Subcutaneous abdominal adipose tissue (tissue), 5 donors: ENCODE measurements at regions not wholly inside any gene's neighbourhood (a gene's known extent, or its start where the extent isn't known, plus 50 kb on each side); places are given as distances from the start of the nearest gene placed in this dataset.

Experiments
- H3K27ac ChIP-seq: one replicate; pipeline ENCODE4 v1.7.0; 2013; ENCODE audit warnings: low read depth, mild to moderate bottlenecking, inconsistent platforms, low read length, moderate library complexity
- H3K27me3 ChIP-seq, 5 donors: one replicate each; pipeline ENCODE4 v1.7.0; 2013; ENCODE audit warnings: low read length in 5 of 5, inconsistent platforms in 1 of 5; ENCODE audit not compliant: control insufficient read depth in 5 of 5, insufficient read depth in 4 of 5
- H3K36me3 ChIP-seq, 5 donors: one replicate each; pipeline ENCODE4 v1.7.0; 2013; ENCODE audit warnings: low read length in 5 of 5; ENCODE audit not compliant: control insufficient read depth in 5 of 5, insufficient read depth in 5 of 5
- H3K4me1 ChIP-seq, 5 donors: one replicate each; pipeline ENCODE4 v1.7.0; 2013; ENCODE audit warnings: low read length in 5 of 5, mild to moderate bottlenecking in 3 of 5, moderate library complexity in 1 of 5; ENCODE audit not compliant: control insufficient read depth in 5 of 5, insufficient read depth in 5 of 5
- H3K4me3 ChIP-seq, 5 donors: one replicate each; pipeline ENCODE4 v1.7.0; 2013; ENCODE audit warnings: low read length in 5 of 5, low read depth in 1 of 5
- H3K9ac ChIP-seq, 5 donors: one replicate each; pipeline ENCODE4 v1.7.0; 2013; ENCODE audit warnings: low read length in 5 of 5, mild to moderate bottlenecking in 4 of 5, moderate library complexity in 3 of 5
- H3K9me3 ChIP-seq, 5 donors: one replicate each; pipeline ENCODE4 v1.7.0; 2013; ENCODE audit warnings: low read length in 5 of 5; ENCODE audit not compliant: control insufficient read depth in 5 of 5
- donor health status: healthy.
- donor health status: healthy.
- donor health status: healthy.
- donor health status: healthy.
- donor health status: healthy.

- Histone ChIP-seq H3K36me3 (no peaks in the 10 kb centered on the region), H3K9me3 (no peaks in the 10 kb centered on the region), H3K9ac (no peak overlapping the region), H3K4me1 (peaks cover 0 to 2% (median 0%) of the 10 kb centered on the region in 5 donors), H3K27me3 (no peaks in the 10 kb centered on the region), H3K4me3 (no peak overlapping the region), H3K27ac (no peak overlapping the region)
These were observed 280.2 kb upstream of the PCSK5 start for GRCh38 chr9:75610246-75610645.

- no peaks in the 10 kb centered on the region for H3K36me3 ChIP-seq
- H3K4me1 ChIP-seq = no peaks in the 10 kb centered on the region
- H3K27me3 ChIP-seq = peaks cover 0 to 3% (median 0%) of the 10 kb centered on the region in 5 donors
- no peak overlapping the region for H3K27ac ChIP-seq
- H3K9ac ChIP-seq = no peak overlapping the region
- no peaks in the 10 kb centered on the region for H3K9me3 ChIP-seq
- H3K4me3 ChIP-seq = no peak overlapping the region
These were observed 278.3 kb upstream of the PCSK5 start for GRCh38 chr9:75612205-75612604.

GRCh38 chr9:75612754-75613153 lies 277.7 kb upstream of the PCSK5 start:
- no peak overlapping the region for H3K27ac ChIP-seq
- no peaks in the 10 kb centered on the region for H3K9me3 ChIP-seq
- no peak overlapping the region for H3K4me3 ChIP-seq
- H3K4me1 ChIP-seq = no peaks in the 10 kb centered on the region
- peaks cover 0 to 3% (median 0%) of the 10 kb centered on the region in 5 donors for H3K27me3 ChIP-seq
- no peaks in the 10 kb centered on the region for H3K36me3 ChIP-seq
- H3K9ac ChIP-seq = no peak overlapping the region

- Histone ChIP-seq H3K4me1 (no peaks in the 10 kb centered on the region), H3K4me3 (no peak overlapping the region), H3K36me3 (no peaks in the 10 kb centered on the region), H3K27ac (no peak overlapping the region), H3K9me3 (peaks cover 0 to 3% (median 0%) of the 10 kb centered on the region in 5 donors), H3K9ac (no peak overlapping the region), H3K27me3 (peaks cover 0 to 3% (median 0%) of the 10 kb centered on the region in 5 donors)
These were observed 275.2 kb upstream of the PCSK5 start for GRCh38 chr9:75615284-75615683.

GRCh38 chr9:75616052-75616451 lies 274.4 kb upstream of the PCSK5 start:
- Histone ChIP-seq H3K27me3 (peaks cover 0 to 3% (median 0%) of the 10 kb centered on the region in 5 donors), H3K36me3 (no peaks in the 10 kb centered on the region), H3K9me3 (peaks cover 0 to 3% (median 0%) of the 10 kb centered on the region in 5 donors), H3K4me1 (no peaks in the 10 kb centered on the region), H3K27ac (no peak overlapping the region), H3K9ac (no peak overlapping the region), H3K4me3 (no peak overlapping the region)

- Histone ChIP-seq H3K27ac (no peak overlapping the region), H3K27me3 (peaks cover 0 to 3% (median 0%) of the 10 kb centered on the region in 5 donors)
These were observed 273.5 kb upstream of the PCSK5 start for GRCh38 chr9:75616841-75617566.

GRCh38 chr9:75623462-75623861 lies 267.0 kb upstream of the PCSK5 start:
- H3K4me3 ChIP-seq = no peak overlapping the region
- H3K9me3 ChIP-seq = peaks cover 0 to 3% (median 0%) of the 10 kb centered on the region in 5 donors
- no peak overlapping the region for H3K9ac ChIP-seq
- no peaks in the 10 kb centered on the region for H3K36me3 ChIP-seq
- no peaks in the 10 kb centered on the region for H3K4me1 ChIP-seq
- H3K27ac ChIP-seq = no peak overlapping the region
- H3K27me3 ChIP-seq = no peaks in the 10 kb centered on the region

More at GRCh38 chr9:75616841-75617566, 273.5 kb upstream of the PCSK5 start:
- H3K9ac ChIP-seq = no peak overlapping the region
- H3K36me3 ChIP-seq = no peaks in the 10 kb centered on the region
- H3K9me3 ChIP-seq = peaks cover 0 to 3% (median 0%) of the 10 kb centered on the region in 5 donors
- H3K4me3 ChIP-seq = no peak overlapping the region
- no peaks in the 10 kb centered on the region for H3K4me1 ChIP-seq

- Histone ChIP-seq H3K9ac (no peak overlapping the region), H3K9me3 (peaks cover 0 to 2% (median 0%) of the 10 kb centered on the region in 5 donors), H3K27ac (no peak overlapping the region), H3K27me3 (no peaks in the 10 kb centered on the region), H3K36me3 (no peaks in the 10 kb centered on the region), H3K4me3 (no peak overlapping the region), H3K4me1 (no peaks in the 10 kb centered on the region)
These were observed 265.5 kb upstream of the PCSK5 start for GRCh38 chr9:75624998-75625397.

- Histone ChIP-seq H3K9me3 (no peaks in the 10 kb centered on the region), H3K27me3 (no peaks in the 10 kb centered on the region), H3K4me1 (no peaks in the 10 kb centered on the region), H3K36me3 (no peaks in the 10 kb centered on the region), H3K27ac (no peak overlapping the region), H3K9ac (no peak overlapping the region), H3K4me3 (no peak overlapping the region)
These were observed 263.6 kb upstream of the PCSK5 start for GRCh38 chr9:75626860-75627259.

GRCh38 chr9:75628952-75629351 lies 261.5 kb upstream of the PCSK5 start:
- no peaks in the 10 kb centered on the region for H3K4me1 ChIP-seq
- H3K36me3 ChIP-seq = no peaks in the 10 kb centered on the region
- H3K9ac ChIP-seq = no peak overlapping the region
- no peak overlapping the region for H3K4me3 ChIP-seq
- H3K27me3 ChIP-seq = no peaks in the 10 kb centered on the region
- H3K27ac ChIP-seq = no peak overlapping the region
- no peaks in the 10 kb centered on the region for H3K9me3 ChIP-seq
